C1 segment of cervical spinal cord (tissue), 14 donors: ENCODE measurements at regions not wholly inside any gene's neighbourhood (a gene's known extent, or its start where the extent isn't known, plus 50 kb on each side); places are given as distances from the start of the nearest gene placed in this dataset.

Experiments
- DNase-seq, 14 donors: peaks; one replicate each; lab custom pipeline; 2025; lab: John Stamatoyannopoulos, UW

DNA sequence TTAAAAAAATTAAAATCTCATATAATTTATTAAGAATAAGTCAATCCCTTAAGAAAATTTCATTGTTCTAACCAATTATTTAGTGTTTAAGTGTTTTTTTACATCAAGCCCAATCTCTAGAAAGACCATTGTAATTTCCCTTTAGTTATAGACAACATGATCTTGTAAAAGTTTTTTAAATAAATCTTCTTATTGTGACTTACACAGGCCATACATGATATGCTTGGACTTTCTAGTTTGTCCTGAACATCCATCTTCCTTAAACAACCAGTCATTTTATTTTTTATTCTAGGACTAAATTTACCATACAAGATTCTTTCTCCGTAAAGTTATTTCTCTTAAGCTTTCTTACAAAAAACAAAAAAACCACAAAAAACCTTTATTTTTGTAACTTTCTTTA is 126.5 kb upstream of the MAST4 start:
- no peak for DNase-seq

DNA sequence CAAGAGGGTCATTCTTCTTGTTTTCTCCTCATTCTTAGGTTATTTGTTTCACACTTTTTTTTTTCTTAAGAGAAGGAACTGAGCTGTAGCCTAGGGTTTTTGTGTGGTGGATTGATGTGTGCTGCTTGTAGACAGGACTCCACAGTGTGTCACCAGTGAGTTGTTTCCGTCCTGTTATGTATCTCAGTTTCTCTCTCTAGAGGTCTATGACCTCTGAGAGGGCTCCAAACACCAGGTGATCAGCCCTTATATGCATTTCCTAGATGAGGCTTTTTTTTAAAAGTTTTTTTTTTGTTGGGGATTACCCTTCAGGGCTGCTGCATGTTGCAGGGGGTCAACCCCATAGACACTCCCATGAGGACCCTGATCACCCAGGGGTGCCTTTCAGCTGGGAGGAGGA is 124.2 kb upstream of the MAST4 start:
- DNase-seq = no peak

DNA sequence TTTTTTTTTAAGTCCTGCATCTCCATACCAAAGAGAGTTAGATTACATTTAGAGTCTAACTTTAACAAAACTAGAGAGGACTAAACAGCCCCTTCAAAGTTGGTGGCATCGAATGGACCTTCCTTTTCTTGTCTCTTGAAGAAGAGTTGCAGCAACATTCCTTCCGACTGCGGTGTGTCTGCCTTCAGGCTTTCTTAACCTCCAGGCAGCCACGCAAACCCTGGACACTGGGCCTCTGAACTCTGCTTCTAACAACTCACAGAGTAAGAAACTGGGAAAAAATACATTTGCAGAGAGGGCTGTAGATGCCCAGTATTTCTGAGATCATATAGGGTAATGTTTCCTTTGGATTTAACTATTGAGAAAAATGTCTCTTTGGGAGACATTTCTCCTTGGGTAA is 120.5 kb upstream of the MAST4 start:
- no peak for DNase-seq

DNA sequence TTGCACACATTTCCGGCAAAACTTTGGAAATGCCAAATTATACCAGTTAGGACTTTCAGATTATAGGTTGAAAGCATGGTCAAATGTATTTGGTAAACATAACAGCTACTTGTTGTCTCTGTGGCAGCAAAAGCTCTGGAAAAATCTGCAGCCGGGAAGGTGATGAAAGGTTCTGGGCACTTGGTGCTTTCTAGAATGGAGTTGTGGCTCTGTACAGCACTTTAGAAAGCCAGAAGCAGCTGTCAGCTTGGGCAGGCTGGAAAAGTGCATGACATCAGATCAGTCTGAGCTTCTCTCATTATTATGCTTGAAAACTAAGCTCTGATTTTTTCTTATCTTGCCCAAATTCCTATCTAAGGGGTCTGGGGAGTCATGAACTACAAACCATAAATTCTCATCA is 118.6 kb upstream of the MAST4 start:
- no peak for DNase-seq

DNA sequence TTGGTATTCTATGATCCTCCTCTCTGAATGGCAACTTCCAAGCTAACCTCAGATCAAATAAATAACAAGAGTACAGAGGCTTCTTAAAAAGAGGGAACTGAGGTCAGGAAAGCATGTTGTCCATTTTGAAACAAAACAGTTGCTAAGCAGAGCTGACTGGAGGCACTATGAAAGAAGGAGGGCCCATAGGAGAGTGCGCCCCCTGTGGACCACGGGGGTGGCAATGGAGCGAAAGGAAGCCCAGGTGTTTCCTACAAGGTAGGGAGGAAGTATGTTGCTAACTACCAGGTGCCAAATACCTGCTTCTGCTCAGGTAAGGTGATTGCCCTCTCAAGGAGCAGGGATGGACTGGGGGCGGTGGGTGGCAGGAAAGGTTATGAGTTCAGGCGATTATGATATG is 101.8 kb upstream of the MAST4 start:
- no peak for DNase-seq

DNA sequence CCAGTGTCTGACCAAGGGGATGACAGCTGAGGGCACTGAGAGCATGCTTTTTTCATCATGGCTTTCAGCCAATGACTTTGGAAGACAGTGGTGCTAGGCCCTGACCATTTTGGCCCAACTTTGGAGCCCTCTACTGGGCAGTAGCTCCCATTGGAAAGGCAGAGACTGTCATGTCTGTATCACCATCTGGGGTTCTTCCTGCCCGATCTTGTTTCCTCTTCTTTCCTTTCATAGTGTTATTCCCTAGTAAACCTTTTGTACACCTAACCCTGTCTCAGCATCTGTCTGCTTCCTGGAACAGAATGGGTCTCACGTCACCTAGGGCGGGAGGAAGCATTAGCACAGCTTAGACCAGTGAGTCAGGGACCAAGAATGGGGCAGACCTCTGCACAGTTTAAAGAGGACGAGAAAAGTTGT is 97.4 kb upstream of the MAST4 start:
- no peak for DNase-seq

DNA sequence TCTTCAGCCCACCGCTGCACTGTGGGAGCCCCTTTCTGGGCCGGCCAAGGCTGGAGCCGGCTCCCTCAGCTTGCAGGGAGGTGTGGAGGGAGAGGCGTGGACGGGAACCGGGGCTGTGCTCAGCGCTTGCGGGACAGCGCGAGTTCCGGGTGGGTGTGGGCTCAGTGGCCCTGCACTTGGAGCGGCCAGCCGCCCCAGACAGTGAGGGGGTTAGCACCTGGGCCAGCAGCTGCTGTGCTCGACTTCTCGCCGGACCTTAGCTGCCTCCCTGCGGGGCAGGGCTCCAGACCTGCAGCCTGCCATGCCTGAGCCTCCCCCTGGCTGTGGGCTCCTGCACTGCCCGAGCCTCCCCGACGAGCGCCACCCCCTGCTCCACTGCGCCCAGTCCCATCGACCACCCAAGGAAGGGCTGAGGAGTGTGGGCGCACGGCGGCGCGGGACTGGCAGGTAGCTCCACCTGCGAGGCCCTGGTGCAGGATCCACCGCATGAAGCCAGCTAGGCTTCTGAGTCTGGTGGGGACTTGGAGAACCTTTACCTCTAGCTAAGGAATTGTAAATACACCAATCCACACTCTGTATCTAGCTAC is 92.9 kb upstream of the MAST4 start:
- no peak for DNase-seq

DNA sequence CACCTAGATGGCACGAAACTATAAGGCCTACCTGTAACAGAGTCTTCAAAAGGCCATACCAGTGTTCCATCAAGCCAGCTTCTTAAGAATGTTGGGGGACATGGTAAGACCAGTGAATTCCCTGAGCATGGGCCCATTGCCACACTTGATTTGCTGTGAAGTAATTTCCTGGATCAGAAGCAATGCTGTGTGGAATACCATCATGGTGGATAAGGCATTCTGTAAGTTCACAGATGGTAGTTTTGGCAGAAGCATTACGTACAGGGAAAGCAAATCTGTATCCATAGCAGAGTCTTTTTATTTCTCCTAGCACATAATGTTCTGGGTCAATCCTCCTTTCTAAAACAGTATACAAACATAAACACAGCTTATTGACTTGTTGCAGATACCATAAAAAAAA is 89.1 kb upstream of the MAST4 start:
- DNase-seq = no peak

DNA sequence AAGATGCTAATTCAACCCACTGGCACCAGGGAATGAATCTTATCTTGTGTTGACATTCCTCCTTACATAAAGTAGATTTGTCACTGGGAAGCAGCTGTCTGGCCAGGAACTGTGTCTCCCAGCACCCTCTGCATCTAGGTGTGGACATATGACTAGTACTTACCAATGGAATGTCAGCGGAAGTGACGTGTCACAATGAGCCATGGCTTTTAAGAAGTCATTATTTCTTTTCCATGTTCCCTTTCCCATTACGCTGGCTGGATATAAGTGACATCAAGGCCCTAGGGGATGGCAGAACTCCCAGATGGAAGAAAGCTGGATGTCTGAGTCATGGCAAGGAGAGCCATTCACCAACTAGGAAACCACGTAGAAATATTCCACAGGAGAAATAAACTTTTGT is 84.7 kb upstream of the MAST4 start:
- DNase-seq = no peak

DNA sequence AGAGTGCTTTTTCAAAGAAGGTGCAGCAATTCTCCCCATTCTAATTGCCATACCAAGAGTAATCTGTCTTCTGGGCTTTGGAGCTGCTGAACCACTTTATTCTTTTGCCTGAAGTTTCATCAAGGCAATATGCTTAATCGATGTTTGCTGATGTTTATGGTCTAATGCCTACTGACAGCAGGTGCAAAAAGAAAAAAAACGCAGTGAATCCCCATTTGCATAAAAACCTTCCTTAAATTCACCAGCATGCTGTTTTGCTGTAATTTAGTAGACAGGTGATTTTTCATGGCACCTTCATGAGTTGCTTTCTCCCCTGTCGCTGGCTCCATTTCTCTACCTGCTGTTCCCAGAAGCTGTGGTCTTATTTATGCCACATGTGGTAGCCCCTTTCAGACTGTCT is 83.1 kb upstream of the MAST4 start:
- DNase-seq = no peak

DNA sequence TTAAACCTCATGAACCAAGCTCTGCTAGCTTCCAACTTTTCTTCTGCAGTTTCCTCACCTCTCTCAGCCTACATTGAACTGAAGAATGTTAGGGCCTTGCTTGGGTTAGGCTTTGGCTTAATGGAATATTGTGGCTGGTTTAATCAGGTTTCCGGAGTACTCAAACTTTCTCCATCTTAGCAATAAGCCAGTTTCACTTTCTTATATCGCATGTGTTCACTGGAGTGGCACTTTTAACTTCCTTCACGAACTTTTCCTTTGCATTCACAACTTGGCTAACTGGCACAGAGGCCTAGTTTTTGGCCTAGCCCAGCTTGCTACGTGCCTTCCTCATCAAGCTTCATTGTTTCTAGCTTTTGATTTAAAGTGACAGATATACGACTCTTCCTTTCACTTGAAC is 81.0 kb upstream of the MAST4 start:
- DNase-seq = no peak

DNA sequence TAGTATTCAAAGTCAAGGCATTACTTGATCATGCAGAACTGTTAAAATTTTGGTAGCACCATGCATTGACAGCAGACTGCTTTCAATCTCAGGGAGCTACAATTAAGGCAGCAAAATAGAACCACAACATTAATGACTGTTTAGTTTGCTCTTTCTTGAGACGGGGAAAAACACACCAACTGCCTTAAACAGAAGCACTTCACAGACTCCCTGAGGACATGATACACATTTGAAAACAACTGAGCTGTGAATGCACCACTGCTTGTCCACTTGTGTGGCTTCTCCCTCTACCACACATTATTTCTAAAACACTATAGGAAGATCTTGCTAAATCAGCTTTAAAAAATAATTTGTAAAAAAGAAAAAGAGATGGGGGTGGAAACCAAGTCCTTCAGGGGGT is 79.6 kb upstream of the MAST4 start:
- no peak for DNase-seq

DNA sequence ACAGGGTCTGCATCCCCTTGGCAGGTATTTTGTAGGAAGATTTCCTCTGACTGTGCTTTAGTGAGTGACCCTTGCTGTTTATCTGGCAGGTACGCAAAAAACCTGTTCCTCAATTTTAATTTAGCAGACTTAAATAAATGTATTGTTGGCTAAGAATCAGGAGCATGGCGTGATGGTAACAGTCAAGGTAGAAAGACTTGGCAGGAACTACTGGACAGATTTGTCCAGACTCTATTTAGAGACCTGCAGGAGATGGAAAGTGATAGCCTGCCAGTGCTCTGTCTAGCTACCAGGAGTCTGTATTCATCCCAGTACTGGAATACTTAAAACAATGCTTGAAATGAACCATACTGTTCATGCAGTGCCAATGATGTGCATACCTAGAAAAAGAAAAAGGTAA is 78.8 kb upstream of the MAST4 start:
- DNase-seq = peak in 1 of 14 donors; percentile 89

DNA sequence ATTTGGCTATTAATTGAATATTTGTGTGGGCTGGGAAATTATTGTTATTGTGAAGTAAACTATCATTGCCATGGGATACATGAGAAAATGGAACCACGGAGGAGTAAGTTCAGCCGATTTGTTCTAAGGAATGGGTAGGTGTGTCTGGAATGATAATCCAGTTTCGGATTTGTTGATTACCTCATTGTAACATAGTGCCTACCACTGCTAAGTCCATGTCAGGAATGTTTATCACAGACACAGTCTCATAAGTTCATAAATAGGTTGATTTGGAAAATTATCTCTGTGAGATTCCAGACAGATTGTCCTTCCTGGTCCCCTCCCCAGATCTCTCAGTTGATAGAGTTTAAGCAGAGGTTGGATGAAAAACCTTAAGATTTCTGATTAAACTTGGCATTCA is 78.1 kb upstream of the MAST4 start:
- DNase-seq = no peak

DNA sequence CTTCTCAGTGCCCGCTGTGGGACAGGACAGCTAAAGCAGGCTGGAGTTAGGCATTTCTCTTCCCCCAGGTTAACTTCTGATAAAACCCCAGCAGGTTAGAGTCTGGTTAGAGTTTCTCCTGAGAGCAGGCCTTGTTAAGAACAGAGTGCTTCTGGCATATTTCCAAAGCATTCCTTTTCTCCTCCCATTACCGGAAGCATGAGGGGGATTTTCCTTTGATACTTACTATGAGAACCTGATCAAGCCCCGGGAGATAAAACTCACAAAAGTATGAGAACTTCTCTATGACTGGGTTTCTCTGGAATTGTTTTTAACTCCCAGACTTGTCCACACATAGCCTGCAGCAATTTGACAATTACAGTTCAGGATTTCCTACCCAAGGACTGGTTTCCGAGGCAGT is 77.4 kb upstream of the MAST4 start:
- no peak for DNase-seq

DNA sequence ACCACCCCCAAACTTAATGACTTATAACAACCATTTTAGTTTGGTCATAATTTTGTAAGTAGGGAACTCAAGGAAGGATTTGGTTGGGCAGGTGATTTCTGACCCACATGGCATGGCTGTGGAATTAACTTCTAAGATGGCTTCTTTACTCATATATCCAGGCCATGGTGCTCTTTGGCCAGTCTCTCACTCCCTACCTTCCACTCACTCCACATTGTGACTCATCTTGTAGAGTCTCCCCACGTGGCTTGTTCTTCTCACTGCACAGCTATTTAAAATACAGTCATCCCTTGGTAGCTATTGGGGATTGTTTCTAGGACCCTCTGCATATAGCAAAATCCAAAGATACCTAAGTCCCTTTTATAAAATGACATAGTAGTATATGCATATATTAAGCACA is 76.6 kb upstream of the MAST4 start:
- no peak for DNase-seq

DNA sequence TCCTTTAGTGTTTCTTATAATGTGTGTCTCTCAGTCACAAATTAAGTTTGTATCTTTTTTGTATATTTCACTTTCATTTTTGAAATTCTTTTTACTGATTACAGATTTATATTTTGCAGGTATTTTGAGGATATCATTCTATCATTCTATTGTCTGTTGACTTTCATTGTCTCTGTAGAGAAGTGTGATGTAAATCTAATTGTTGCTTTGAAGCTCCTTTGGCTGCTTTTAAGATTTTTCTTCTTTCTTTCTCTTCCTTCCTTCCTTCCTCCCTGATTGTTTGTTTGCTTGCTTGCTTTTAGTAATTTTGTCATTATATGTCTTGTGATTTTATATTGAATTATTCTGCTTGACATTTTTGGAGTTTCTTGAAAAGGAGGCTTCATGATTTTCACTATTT is 75.3 kb upstream of the MAST4 start:
- DNase-seq = no peak

DNA sequence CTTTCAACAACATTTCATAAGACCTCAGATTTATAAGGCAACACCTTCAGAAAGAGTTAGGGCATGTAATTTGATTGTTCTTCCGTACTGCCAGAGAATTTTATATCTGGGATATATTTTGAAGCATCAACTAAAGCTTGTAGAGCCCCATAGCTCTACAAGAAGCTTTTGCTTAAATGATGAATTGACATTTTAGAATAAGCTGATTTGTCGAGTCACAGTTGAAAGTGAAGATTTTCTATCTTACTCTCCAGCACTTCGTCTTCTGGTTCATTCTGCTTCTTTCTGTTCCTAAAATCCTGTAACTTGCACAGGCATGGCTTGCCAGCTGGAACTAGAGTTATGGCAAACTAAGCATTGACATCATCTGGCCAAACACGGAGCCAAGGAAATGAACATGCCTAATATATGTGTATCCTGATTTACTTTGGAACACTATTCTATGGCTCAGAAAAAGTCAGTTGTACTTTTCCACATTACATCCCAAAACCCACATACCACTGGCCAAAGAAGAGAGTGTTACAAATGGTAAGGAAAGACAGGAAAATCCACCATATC is 68.6 kb upstream of the MAST4 start:
- DNase-seq = no peak

DNA sequence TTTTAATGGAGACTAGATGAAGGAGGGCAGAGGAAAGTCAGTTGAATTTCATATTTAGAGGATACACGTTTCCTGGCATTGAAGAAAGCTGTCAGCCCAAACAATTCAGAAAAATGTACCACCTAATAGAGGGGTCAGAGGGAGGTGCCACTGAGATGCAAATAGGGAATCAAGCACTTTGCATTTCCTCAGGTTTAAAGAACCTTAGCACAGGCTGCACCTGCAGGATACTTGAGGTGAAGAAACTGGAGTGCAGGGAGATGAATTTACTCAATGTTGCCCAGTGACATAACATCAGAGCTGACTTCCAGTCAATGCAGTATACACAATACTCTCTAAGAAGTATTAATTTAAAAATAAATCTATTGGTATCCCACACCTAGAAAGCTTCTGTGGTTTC is 67.0 kb upstream of the MAST4 start:
- DNase-seq = no peak

DNA sequence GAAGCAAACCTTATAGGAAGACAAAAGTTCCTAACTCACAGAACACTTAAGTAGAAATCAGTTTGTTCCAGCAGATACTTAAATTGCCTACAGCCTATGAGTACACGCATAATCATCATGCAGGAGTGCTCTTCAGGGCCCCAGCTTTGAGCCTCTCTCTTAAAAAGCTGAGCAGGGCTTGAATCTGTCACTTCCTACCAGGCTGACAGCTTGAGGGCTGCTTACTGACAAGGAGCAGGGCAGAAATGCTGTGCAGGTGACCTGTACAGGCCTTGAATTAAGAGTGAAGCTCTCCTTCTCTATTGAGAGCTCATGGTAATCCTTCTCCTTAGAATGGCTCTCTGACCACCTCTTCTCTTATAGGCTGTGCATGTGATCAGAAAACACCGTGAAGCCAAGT is 66.5 kb upstream of the MAST4 start:
- no peak for DNase-seq

DNA sequence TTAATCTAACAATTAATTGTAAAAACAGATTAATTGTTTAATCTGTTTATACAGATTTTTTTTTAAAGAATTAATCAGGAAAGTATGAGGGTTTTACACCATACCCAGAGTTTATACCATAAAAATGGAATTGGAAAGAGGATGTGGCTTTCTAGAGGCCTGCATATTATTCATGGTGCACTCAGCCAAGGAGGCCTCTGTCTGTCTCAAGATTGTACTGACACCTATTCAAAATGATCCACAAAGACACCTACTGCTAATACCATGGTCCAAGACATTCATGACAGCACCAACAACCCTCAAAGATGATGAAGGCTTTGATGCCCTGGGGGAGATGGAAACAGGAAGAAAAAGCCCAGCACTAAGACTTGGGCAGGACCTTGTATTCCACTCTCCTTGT is 58.1 kb upstream of the MAST4 start:
- DNase-seq = no peak

DNA sequence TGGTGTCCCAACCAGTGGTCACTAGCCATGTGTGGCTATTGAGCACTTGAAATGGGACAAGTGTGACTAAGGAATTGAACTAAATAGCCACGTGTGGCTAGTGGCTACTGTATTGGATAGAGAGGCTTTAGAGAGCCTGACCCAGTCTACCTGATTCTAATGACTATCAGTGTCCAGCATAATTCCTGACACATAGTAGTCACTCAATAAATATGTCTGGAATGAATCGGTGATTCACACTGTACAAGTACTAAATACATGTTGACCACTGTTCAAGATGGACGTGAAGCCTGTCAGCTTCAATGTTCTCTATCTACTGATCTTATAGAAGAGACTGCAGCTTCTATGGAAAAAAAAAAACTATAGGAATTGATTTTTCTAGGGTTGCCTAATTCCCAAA is 57.7 kb upstream of the MAST4 start:
- DNase-seq = no peak

DNA sequence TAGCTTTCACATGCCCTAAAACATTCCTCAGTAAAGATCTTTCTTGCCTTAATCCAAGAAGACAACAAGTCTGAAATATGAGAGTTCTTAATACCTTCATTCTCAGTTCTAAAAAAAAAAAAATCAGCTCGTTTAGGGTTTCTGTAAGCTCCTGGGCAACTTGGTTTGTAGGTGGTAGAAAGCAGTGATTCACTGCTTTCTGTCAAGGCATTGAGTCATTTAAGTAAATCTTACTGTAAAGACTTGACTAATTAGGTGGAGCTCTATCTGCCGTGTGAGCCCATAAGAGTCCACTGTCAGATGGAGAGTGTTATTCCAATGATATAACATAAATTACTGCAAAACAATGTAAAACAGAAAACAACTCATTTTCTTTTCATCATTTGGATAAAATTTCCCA is 56.1 kb upstream of the MAST4 start:
- no peak for DNase-seq

DNA sequence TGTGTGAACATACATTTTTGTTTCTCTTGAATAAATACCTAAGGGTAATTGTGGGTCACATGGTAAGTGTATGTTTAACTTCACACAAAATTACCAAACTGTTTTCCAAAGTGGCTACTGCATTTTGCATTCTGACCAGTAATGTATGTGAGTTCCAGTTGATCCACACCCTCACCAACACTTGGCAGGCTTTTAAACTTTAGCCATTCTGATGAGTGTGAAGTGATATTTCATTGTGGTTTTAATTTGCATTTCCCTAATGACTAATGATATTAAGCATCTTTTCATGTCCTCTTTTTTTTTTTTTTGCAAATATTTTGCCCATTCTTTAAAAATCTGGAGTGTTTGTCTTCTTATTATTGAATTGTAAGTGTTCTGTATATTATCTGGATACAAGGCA is 53.5 kb upstream of the MAST4 start:
- DNase-seq = no peak
